H1 (cell line): ENCODE measurements at regions not wholly inside any gene's neighbourhood (a gene's known extent, or its start where the extent isn't known, plus 50 kb on each side); places are given as distances from the start of the nearest gene placed in this dataset.

ENCODE experiments used
- CBX5 ChIP-seq: fragments of 300-800, 300-1000 bp; sonication (generic); IDR thresholded peaks from 2 replicates; pipeline ENCODE4 v1.7.1; 2016; ENCODE audit warnings: antibody characterized with exemption, low read length, low read depth
- CBX8 ChIP-seq: fragments of 300-800, 300-1000 bp; sonication (generic); IDR thresholded peaks from 2 replicates; pipeline ENCODE4 v1.7.1; 2016; ENCODE audit warnings: low read depth, low read length, borderline replicate concordance
- CREB1 ChIP-seq: IDR thresholded peaks from 2 replicates; pipeline ENCODE4 v1.6.1; 2012; ENCODE audit warnings: inconsistent platforms
- EZH2 ChIP-seq: fragments of 200-600 bp; sonication (generic); IDR thresholded peaks from 2 replicates; pipeline ENCODE4 v1.7.1; 2012; ENCODE audit warnings: low read depth, mild to moderate bottlenecking, moderate library complexity, low read length, inconsistent platforms; ENCODE audit not compliant: severe bottlenecking
- KDM1A ChIP-seq: fragments of 200-600, 300-600 bp; sonication (generic); IDR thresholded peaks from 2 replicates; pipeline ENCODE4 v1.7.1; 2016; ENCODE audit warnings: mild to moderate bottlenecking, low read length, borderline replicate concordance
- KDM4A ChIP-seq: IDR thresholded peaks from one replicate; pipeline ENCODE4 v1.7.1; 2012; ENCODE audit warnings: low read depth, mild to moderate bottlenecking, moderate library complexity, low read length, inconsistent platforms; ENCODE audit not compliant: severe bottlenecking
- SRF ChIP-seq: IDR thresholded peaks from 2 replicates; pipeline ENCODE4 v1.6.1; 2011; ENCODE audit warnings: mild to moderate bottlenecking, low read depth, low read length, moderate library complexity
- TAF7 ChIP-seq: optimal IDR thresholded peaks from 2 replicates; pipeline ENCODE3; 2011; ENCODE audit warnings: low read depth, mild to moderate bottlenecking, inconsistent platforms, low read length, moderate library complexity, borderline replicate concordance
- TF ChIP-seq, protein P1 (sequence below): fragments of 300-600 bp; sonication (generic); IDR thresholded peaks from 2 replicates; pipeline ENCODE4 v1.7.1; 2012; ENCODE audit warnings: low read length, moderate library complexity, mild to moderate bottlenecking, inconsistent platforms; ENCODE audit not compliant: insufficient replicate concordance
- TF ChIP-seq, protein P2 (sequence below): IDR thresholded peaks from 2 replicates; pipeline ENCODE4 v1.6.1; 2012; ENCODE audit warnings: inconsistent platforms
- TF ChIP-seq, protein P3 (sequence below): IDR thresholded peaks from 2 replicates; pipeline ENCODE4 v1.6.1; 2011; ENCODE audit warnings: low read depth, mild to moderate bottlenecking, low read length; ENCODE audit not compliant: insufficient read depth

DNA sequence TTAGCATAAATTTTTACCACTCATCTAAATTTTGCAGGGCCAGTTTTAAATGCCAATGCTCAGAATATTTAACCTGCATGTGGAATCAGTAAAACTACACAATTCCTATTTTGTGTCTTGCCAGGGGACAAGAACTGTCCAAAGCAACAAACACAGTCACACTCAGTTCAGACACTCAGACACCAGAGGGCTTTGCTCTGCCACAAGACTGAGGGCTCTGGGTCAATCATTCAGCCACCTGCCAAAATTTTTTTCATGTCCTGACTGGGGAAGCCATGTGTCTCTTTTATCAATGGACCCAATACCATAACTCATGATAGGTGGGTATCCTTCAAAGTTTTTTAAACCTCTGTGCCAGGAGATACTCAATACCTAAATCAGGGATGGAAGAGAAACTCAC lies 304.0 kb upstream of the ANO3 start (continued):
- TF ChIP-seq, protein P1, sequence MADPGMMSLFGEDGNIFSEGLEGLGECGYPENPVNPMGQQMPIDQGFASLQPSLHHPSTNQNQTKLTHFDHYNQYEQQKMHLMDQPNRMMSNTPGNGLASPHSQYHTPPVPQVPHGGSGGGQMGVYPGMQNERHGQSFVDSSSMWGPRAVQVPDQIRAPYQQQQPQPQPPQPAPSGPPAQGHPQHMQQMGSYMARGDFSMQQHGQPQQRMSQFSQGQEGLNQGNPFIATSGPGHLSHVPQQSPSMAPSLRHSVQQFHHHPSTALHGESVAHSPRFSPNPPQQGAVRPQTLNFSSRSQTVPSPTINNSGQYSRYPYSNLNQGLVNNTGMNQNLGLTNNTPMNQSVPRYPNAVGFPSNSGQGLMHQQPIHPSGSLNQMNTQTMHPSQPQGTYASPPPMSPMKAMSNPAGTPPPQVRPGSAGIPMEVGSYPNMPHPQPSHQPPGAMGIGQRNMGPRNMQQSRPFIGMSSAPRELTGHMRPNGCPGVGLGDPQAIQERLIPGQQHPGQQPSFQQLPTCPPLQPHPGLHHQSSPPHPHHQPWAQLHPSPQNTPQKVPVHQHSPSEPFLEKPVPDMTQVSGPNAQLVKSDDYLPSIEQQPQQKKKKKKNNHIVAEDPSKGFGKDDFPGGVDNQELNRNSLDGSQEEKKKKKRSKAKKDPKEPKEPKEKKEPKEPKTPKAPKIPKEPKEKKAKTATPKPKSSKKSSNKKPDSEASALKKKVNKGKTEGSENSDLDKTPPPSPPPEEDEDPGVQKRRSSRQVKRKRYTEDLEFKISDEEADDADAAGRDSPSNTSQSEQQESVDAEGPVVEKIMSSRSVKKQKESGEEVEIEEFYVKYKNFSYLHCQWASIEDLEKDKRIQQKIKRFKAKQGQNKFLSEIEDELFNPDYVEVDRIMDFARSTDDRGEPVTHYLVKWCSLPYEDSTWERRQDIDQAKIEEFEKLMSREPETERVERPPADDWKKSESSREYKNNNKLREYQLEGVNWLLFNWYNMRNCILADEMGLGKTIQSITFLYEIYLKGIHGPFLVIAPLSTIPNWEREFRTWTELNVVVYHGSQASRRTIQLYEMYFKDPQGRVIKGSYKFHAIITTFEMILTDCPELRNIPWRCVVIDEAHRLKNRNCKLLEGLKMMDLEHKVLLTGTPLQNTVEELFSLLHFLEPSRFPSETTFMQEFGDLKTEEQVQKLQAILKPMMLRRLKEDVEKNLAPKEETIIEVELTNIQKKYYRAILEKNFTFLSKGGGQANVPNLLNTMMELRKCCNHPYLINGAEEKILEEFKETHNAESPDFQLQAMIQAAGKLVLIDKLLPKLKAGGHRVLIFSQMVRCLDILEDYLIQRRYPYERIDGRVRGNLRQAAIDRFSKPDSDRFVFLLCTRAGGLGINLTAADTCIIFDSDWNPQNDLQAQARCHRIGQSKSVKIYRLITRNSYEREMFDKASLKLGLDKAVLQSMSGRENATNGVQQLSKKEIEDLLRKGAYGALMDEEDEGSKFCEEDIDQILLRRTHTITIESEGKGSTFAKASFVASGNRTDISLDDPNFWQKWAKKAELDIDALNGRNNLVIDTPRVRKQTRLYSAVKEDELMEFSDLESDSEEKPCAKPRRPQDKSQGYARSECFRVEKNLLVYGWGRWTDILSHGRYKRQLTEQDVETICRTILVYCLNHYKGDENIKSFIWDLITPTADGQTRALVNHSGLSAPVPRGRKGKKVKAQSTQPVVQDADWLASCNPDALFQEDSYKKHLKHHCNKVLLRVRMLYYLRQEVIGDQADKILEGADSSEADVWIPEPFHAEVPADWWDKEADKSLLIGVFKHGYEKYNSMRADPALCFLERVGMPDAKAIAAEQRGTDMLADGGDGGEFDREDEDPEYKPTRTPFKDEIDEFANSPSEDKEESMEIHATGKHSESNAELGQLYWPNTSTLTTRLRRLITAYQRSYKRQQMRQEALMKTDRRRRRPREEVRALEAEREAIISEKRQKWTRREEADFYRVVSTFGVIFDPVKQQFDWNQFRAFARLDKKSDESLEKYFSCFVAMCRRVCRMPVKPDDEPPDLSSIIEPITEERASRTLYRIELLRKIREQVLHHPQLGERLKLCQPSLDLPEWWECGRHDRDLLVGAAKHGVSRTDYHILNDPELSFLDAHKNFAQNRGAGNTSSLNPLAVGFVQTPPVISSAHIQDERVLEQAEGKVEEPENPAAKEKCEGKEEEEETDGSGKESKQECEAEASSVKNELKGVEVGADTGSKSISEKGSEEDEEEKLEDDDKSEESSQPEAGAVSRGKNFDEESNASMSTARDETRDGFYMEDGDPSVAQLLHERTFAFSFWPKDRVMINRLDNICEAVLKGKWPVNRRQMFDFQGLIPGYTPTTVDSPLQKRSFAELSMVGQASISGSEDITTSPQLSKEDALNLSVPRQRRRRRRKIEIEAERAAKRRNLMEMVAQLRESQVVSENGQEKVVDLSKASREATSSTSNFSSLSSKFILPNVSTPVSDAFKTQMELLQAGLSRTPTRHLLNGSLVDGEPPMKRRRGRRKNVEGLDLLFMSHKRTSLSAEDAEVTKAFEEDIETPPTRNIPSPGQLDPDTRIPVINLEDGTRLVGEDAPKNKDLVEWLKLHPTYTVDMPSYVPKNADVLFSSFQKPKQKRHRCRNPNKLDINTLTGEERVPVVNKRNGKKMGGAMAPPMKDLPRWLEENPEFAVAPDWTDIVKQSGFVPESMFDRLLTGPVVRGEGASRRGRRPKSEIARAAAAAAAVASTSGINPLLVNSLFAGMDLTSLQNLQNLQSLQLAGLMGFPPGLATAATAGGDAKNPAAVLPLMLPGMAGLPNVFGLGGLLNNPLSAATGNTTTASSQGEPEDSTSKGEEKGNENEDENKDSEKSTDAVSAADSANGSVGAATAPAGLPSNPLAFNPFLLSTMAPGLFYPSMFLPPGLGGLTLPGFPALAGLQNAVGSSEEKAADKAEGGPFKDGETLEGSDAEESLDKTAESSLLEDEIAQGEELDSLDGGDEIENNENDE: no peak
- TF ChIP-seq, protein P2, sequence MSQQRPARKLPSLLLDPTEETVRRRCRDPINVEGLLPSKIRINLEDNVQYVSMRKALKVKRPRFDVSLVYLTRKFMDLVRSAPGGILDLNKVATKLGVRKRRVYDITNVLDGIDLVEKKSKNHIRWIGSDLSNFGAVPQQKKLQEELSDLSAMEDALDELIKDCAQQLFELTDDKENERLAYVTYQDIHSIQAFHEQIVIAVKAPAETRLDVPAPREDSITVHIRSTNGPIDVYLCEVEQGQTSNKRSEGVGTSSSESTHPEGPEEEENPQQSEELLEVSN: no peak
- TF ChIP-seq CBX5 (no peak), KDM1A (no peak), SRF (no peak), TAF7 (no peak), KDM4A (no peak), CREB1 (no peak), EZH2 (no peak), CBX8 (no peak)
- TF ChIP-seq, protein P3, sequence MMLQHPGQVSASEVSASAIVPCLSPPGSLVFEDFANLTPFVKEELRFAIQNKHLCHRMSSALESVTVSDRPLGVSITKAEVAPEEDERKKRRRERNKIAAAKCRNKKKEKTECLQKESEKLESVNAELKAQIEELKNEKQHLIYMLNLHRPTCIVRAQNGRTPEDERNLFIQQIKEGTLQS: no peak
